H1 (cell line): ENCODE measurements at regions not wholly inside any gene's neighbourhood (a gene's known extent, or its start where the extent isn't known, plus 50 kb on each side); places are given as distances from the start of the nearest gene placed in this dataset.

Source experiments
- CTCF ChIA-PET: fragments of 300-600 bp; sonication (Branson Sonifier 250); formaldehyde crosslinking; loops from one replicate; lab custom pipeline; 2021; ENCODE audit not compliant: partially characterized antibody; lab: Charles Lee
- POLR2A ChIA-PET: fragments of 300-600 bp; sonication (Branson Sonifier 250); formaldehyde crosslinking; loops from one replicate; lab custom pipeline; 2021; ENCODE audit warnings: inconsistent platforms; ENCODE audit not compliant: partially characterized antibody; lab: Charles Lee
- DNase-seq, 2 experiments: peaks; one replicate each; pipeline versions ENCODE4 v3.0.0 to v3.0.0-alpha.2; 2010 to 2022; ENCODE audit warnings: low spot score in 2 of 2, low read depth in 1 of 2, mixed read lengths in 1 of 2
- FAIRE-seq: peaks from 2 replicates; lab custom pipeline; 2011; peaks lifted over from hg19 to GRCh38; lab: Jason Lieb, UNC
- H2AFZ ChIP-seq: 2 replicates; pipeline ENCODE4 v1.8.1; 2012; ENCODE audit warnings: low read length, inconsistent platforms
- H2AK5ac ChIP-seq: 2 replicates; pipeline ENCODE4 v1.6.1; 2013; ENCODE audit warnings: low read depth, low read length
- H2BK120ac ChIP-seq: replicated peaks from 2 replicates; pipeline ENCODE3; 2013; ENCODE audit warnings: low read depth, low read length, inconsistent platforms
- H2BK12ac ChIP-seq: 2 replicates; pipeline ENCODE4 v1.6.1; 2013; ENCODE audit warnings: low read depth, low read length
- H2BK15ac ChIP-seq: 2 replicates; pipeline ENCODE4 v1.6.1; 2013; ENCODE audit warnings: low read length
- H2BK20ac ChIP-seq: 2 replicates; pipeline ENCODE4 v1.6.1; 2013; ENCODE audit warnings: low read length
- H2BK5ac ChIP-seq: 2 replicates; pipeline ENCODE4 v1.6.1; 2013; ENCODE audit warnings: low read depth, low read length
- H3K14ac ChIP-seq: 2 replicates; pipeline ENCODE4 v1.6.1; 2013; ENCODE audit warnings: inconsistent platforms; ENCODE audit not compliant: insufficient read length
- H3K18ac ChIP-seq: 2 replicates; pipeline ENCODE4 v1.6.1; 2013; ENCODE audit warnings: low read length; ENCODE audit errors: extremely low read depth
- H3K23ac ChIP-seq: 2 replicates; pipeline ENCODE4 v1.6.1; 2013; ENCODE audit warnings: inconsistent platforms; ENCODE audit not compliant: insufficient read length
- H3K23me2 ChIP-seq: 2 replicates; pipeline ENCODE4 v1.6.1; 2013; ENCODE audit warnings: low read depth, low read length
- H3K27ac ChIP-seq: 2 replicates; pipeline ENCODE4 v1.6.1; 2011; ENCODE audit warnings: low read depth, low read length, inconsistent platforms
- H3K27me3 ChIP-seq, 4 experiments: replicated peaks in 1 of 4; 1 replicate in 1 of 4; 2 replicates in 3 of 4; pipeline versions ENCODE4 v1.6.1 to v1.8.1; 2011 to 2013; ENCODE audit warnings: low read length in 3 of 4, mild to moderate bottlenecking in 3 of 4, inconsistent platforms in 2 of 4, mixed read lengths in 2 of 4, moderate library complexity in 1 of 4; ENCODE audit not compliant: control insufficient read depth in 3 of 4, insufficient read depth in 3 of 4; ENCODE audit errors: extremely low read depth in 1 of 4
- H3K36me3 ChIP-seq, 4 experiments: 2 replicates each; pipeline versions ENCODE4 v1.6.1 to v1.8.1; 2011 to 2013; ENCODE audit warnings: mild to moderate bottlenecking in 4 of 4, low read length in 3 of 4, moderate library complexity in 2 of 4, control low read depth in 1 of 4, inconsistent platforms in 1 of 4; ENCODE audit not compliant: insufficient read depth in 4 of 4, control insufficient read depth in 2 of 4
- H3K4ac ChIP-seq: replicated peaks from 2 replicates; pipeline ENCODE3; 2013; ENCODE audit warnings: low read length, low read depth, mixed read lengths, inconsistent platforms; ENCODE audit not compliant: insufficient read length
- H3K4me1 ChIP-seq, 4 experiments: replicated peaks in 1 of 4; 1 replicate in 1 of 4; 2 replicates in 3 of 4; pipeline versions ENCODE4 v1.6.1 to v1.8.1; 2011 to 2013; ENCODE audit warnings: low read length in 3 of 4, inconsistent platforms in 2 of 4, mixed read lengths in 1 of 4; ENCODE audit not compliant: insufficient read depth in 4 of 4, control insufficient read depth in 3 of 4
- H3K4me2 ChIP-seq, 2 experiments: 2 replicates each; pipeline versions ENCODE4 v1.6.1 to v1.8.1; 2011 to 2013; ENCODE audit warnings: low read depth in 2 of 2, low read length in 2 of 2, control low read depth in 1 of 2, inconsistent platforms in 1 of 2, mild to moderate bottlenecking in 1 of 2; ENCODE audit not compliant: insufficient read depth in 1 of 2
- H3K4me3 ChIP-seq, 4 experiments: fragments of 200-600, 300-600 bp in 1 of 4; sonication (generic), shearing (Covaris generic), sonication (Bioruptor Twin) in 1 of 4; 2 replicates each; pipeline versions ENCODE4 v1.5.1 to v1.8.1; 2011 to 2016; ENCODE audit warnings: low read length in 4 of 4, low read depth in 3 of 4, control low read depth in 2 of 4, inconsistent platforms in 2 of 4, mild to moderate bottlenecking in 2 of 4, mixed read lengths in 1 of 4, moderate library complexity in 1 of 4; ENCODE audit not compliant: insufficient read depth in 2 of 4; ENCODE audit errors: extremely low read depth in 1 of 4
- H3K56ac ChIP-seq: replicated peaks from 2 replicates; pipeline ENCODE3; 2013; ENCODE audit warnings: low read depth, mild to moderate bottlenecking, mixed read lengths, low read length, inconsistent platforms; ENCODE audit not compliant: insufficient read length
- H3K79me1 ChIP-seq: 2 replicates; pipeline ENCODE4 v1.6.1; 2013; ENCODE audit warnings: low read depth, low read length, control low read depth
- H3K79me2 ChIP-seq, 2 experiments: 2 replicates each; pipeline versions ENCODE4 v1.6.1 to v1.8.1; 2012 to 2013; ENCODE audit warnings: low read length in 2 of 2, mild to moderate bottlenecking in 2 of 2, inconsistent platforms in 1 of 2; ENCODE audit not compliant: insufficient read depth in 2 of 2, control insufficient read depth in 1 of 2
- H3K9ac ChIP-seq, 4 experiments: replicated peaks in 1 of 4; 1 replicate in 1 of 4; 2 replicates in 3 of 4; pipeline versions ENCODE4 v1.6.1 to v1.8.1; 2011 to 2013; ENCODE audit warnings: low read depth in 3 of 4, low read length in 3 of 4, control low read depth in 2 of 4, mild to moderate bottlenecking in 2 of 4, moderate library complexity in 2 of 4, inconsistent platforms in 1 of 4; ENCODE audit errors: extremely low read depth in 1 of 4
- H3K9me3 ChIP-seq, 2 experiments: 2 replicates each; pipeline versions ENCODE4 v1.6.1 to v1.8.1; 2012 to 2013; ENCODE audit warnings: mild to moderate bottlenecking in 2 of 2, moderate library complexity in 2 of 2, control low read depth in 1 of 2, inconsistent platforms in 1 of 2, low read depth in 1 of 2, low read length in 1 of 2, mixed read lengths in 1 of 2; ENCODE audit not compliant: insufficient read depth in 2 of 2
- H4K20me1 ChIP-seq, 2 experiments: replicated peaks in 1 of 2; 2 replicates each; pipeline versions ENCODE3 to v1.8.1; 2011 to 2013; ENCODE audit warnings: inconsistent platforms in 2 of 2, low read length in 2 of 2, mild to moderate bottlenecking in 1 of 2; ENCODE audit not compliant: insufficient read depth in 2 of 2, control insufficient read depth in 1 of 2
- H4K5ac ChIP-seq: 2 replicates; pipeline ENCODE4 v1.6.1; 2013; ENCODE audit warnings: low read length, low read depth, mixed read lengths, inconsistent platforms; ENCODE audit not compliant: insufficient read length
- H4K8ac ChIP-seq: 2 replicates; pipeline ENCODE4 v1.8.0; 2013; ENCODE audit warnings: mild to moderate bottlenecking, moderate library complexity, low read length, inconsistent platforms; ENCODE audit not compliant: insufficient read depth; ENCODE audit errors: extremely low read depth
- H4K91ac ChIP-seq: replicated peaks from 2 replicates; pipeline ENCODE3; 2013; ENCODE audit warnings: low read length, mixed read lengths, inconsistent platforms; ENCODE audit not compliant: insufficient read length
- CEBPB ChIP-seq: IDR thresholded peaks from 2 replicates; pipeline ENCODE4 v1.6.1; 2012; ENCODE audit warnings: low read depth, low read length
- TCF12 ChIP-seq: IDR thresholded peaks from 2 replicates; pipeline ENCODE4 v1.6.1; 2011; ENCODE audit warnings: low read depth, mild to moderate bottlenecking, low read length
- WGBS, 2 experiments: shearing (Covaris generic) in 1 of 2; methylation state at CpG; one replicate each; pipeline versions ENCODE4 v1.1.6 to v1.1.7; 2013 to 2015; ENCODE audit warnings: low lambda C conversion rate in 2 of 2, mixed read lengths in 2 of 2, inconsistent platforms in 1 of 2, low coverage in 1 of 2, missing lambda C conversion rate in 1 of 2; ENCODE audit not compliant: insufficient replicate concordance in 2 of 2, insufficient coverage in 1 of 2, insufficient read length in 1 of 2; ENCODE audit errors: extremely low coverage in 1 of 2, missing lambda C conversion rate in 1 of 2; 5-methylcytosine and 5-hydroxymethylcytosine counted together

- H2BK12ac ChIP-seq: no peak overlapping the region
- 86% methylated on average over 4 of the region's 5 CpGs; no CpG with 5 or more reads in 1 of the 2 experiments for WGBS, 2 experiments
- H2BK120ac ChIP-seq: no peak overlapping the region
- H3K4me3 ChIP-seq: no peak overlapping the region
- no peaks in the 10 kb centered on the region for H3K79me2 ChIP-seq
- no peak overlapping the region for H2BK20ac ChIP-seq
- H3K23ac ChIP-seq: no peak overlapping the region
- H4K5ac ChIP-seq: no peak overlapping the region
- H4K20me1 ChIP-seq: no peaks in the 10 kb centered on the region
- H3K18ac ChIP-seq: no peak overlapping the region
- H4K8ac ChIP-seq: no peak overlapping the region
- H4K91ac ChIP-seq: no peak overlapping the region
- ChIA-PET POLR2A (no interaction called here), CTCF (no interaction called here)
- TF ChIP-seq CEBPB (peak; percentile 71), TCF12 (no peak)
- DNase-seq (no peak), FAIRE-seq (no peak)
- no peak overlapping the region for H3K27ac ChIP-seq
- no peaks in the 10 kb centered on the region; a peak in 1 of 7 replicates for H3K27me3 ChIP-seq
- no peak overlapping the region for H2AFZ ChIP-seq
- no peak overlapping the region for H3K4me2 ChIP-seq
- H2AK5ac ChIP-seq: no peak overlapping the region
- H3K9me3 ChIP-seq: no peaks in the 10 kb centered on the region
- H3K23me2 ChIP-seq: no peaks in the 10 kb centered on the region
- no peaks in the 10 kb centered on the region for H3K79me1 ChIP-seq
- H2BK5ac ChIP-seq: no peak overlapping the region
- no peak overlapping the region for H3K14ac ChIP-seq
- H3K4ac ChIP-seq: no peak overlapping the region
- no peak overlapping the region for H2BK15ac ChIP-seq
- no peaks in the 10 kb centered on the region for H3K36me3 ChIP-seq
- no peak overlapping the region for H3K56ac ChIP-seq
- H3K4me1 ChIP-seq: no peaks in the 10 kb centered on the region
- no peak overlapping the region for H3K9ac ChIP-seq
Observed at GRCh38 chr16:6949240-6949639, 383.4 kb upstream of the RBFOX1 start.
